ENCODE measurements at regions not wholly inside any gene's neighbourhood (a gene's known extent, or its start where the extent isn't known, plus 50 kb on each side); places are given as distances from the start of the nearest gene placed in this dataset.

- H4K8ac ChIP-seq (ENCODE audit: extremely low read depth, insufficient read depth, low read length), result no peak overlapping the region
- H3K4ac ChIP-seq (replicated peaks; ENCODE audit: insufficient read length, low read depth, low read length), result no peak overlapping the region
- H2AK5ac ChIP-seq (ENCODE audit: low read depth, low read length), result no peak overlapping the region
- H2BK5ac ChIP-seq (ENCODE audit: low read depth, low read length), result no peak overlapping the region
- no peak overlapping the region for H3K4me2 ChIP-seq (ENCODE audit: insufficient read depth in 1 of 2, low read depth in 2 of 2, low read length in 2 of 2)
- H2BK12ac ChIP-seq (ENCODE audit: low read depth, low read length), result no peak overlapping the region
- no peaks in the 10 kb centered on the region for H3K23me2 ChIP-seq (ENCODE audit: low read depth, low read length)
- no peak overlapping the region for H4K91ac ChIP-seq (replicated peaks; ENCODE audit: insufficient read length, low read length)
- no peak overlapping the region for H4K5ac ChIP-seq (ENCODE audit: insufficient read length, low read depth, low read length)
- H3K4me1 ChIP-seq (replicated peaks in 1 of 4; ENCODE audit: control insufficient read depth in 3 of 4, insufficient read depth in 4 of 4, low read length in 3 of 4), result no peaks in the 10 kb centered on the region
- no peak for FAIRE-seq
- ChIA-PET CTCF (ENCODE audit: partially characterized antibody) (interaction anchor here (0.7 kb wide), 1 partner anchor 191 kb away, joined by 3 read pairs; no protein-coding TSS in a partner anchor), POLR2A (ENCODE audit: partially characterized antibody) (no interaction called here)
- no peaks in the 10 kb centered on the region for H3K27me3 ChIP-seq (replicated peaks in 1 of 4; ENCODE audit: control insufficient read depth in 3 of 4, extremely low read depth in 1 of 4, insufficient read depth in 3 of 4, low read length in 3 of 4)
- no peak overlapping the region for H3K14ac ChIP-seq (ENCODE audit: insufficient read length)
- H2BK15ac ChIP-seq (ENCODE audit: low read length), result no peak overlapping the region; the same call in 1 of the 2 replicates
- WGBS, 2 experiments (ENCODE audit: extremely low coverage in 1 of 2, insufficient coverage in 1 of 2, insufficient read length in 1 of 2, insufficient replicate concordance in 2 of 2, low coverage in 1 of 2, low lambda C conversion rate in 2 of 2, missing lambda C conversion rate in 1 of 2), result 92% methylated on average over 2 of the region's 2 CpGs; no CpG with 5 or more reads in 1 of the 2 experiments
- H2BK120ac ChIP-seq (replicated peaks; ENCODE audit: low read depth, low read length), result no peak overlapping the region
- no peak overlapping the region for H3K27ac ChIP-seq (ENCODE audit: low read depth, low read length)
- no peak overlapping the region for H3K23ac ChIP-seq (ENCODE audit: insufficient read length)
- no peak overlapping the region for H3K9ac ChIP-seq (replicated peaks in 1 of 4; ENCODE audit: extremely low read depth in 1 of 4, low read depth in 3 of 4, low read length in 3 of 4)
- H3K79me1 ChIP-seq (ENCODE audit: low read depth, low read length), result no peaks in the 10 kb centered on the region
- H4K20me1 ChIP-seq (replicated peaks in 1 of 2; ENCODE audit: control insufficient read depth in 1 of 2, insufficient read depth in 2 of 2, low read length in 2 of 2), result no peaks in the 10 kb centered on the region
- H3K79me2 ChIP-seq (ENCODE audit: control insufficient read depth in 1 of 2, insufficient read depth in 2 of 2, low read length in 2 of 2), result no peaks in the 10 kb centered on the region
- no peaks in the 10 kb centered on the region for H3K9me3 ChIP-seq (ENCODE audit: insufficient read depth in 2 of 2, low read depth in 1 of 2, low read length in 1 of 2)
- no peak for DNase-seq (ENCODE audit: low read depth in 1 of 2, low spot score in 2 of 2)
- H3K4me3 ChIP-seq (ENCODE audit: extremely low read depth in 1 of 4, insufficient read depth in 2 of 4, low read depth in 3 of 4, low read length in 4 of 4), result no peak overlapping the region
- H3K36me3 ChIP-seq (ENCODE audit: control insufficient read depth in 2 of 4, insufficient read depth in 4 of 4, low read length in 3 of 4), result no peaks in the 10 kb centered on the region
- H2BK20ac ChIP-seq (ENCODE audit: low read length), result no peak overlapping the region
- H3K18ac ChIP-seq (ENCODE audit: extremely low read depth, low read length), result no peak overlapping the region
- no peak overlapping the region for H3K56ac ChIP-seq (replicated peaks; ENCODE audit: insufficient read length, low read depth, low read length)
- H2AFZ ChIP-seq (ENCODE audit: low read length), result no peak overlapping the region
- TF ChIP-seq TBP (IDR thresholded peaks at IDR 0.05; ENCODE audit: low read depth, low read length) (no peak), ASH2L (IDR thresholded peaks at IDR 0.05; ENCODE audit: low read length) (no peak), SIRT6 (IDR thresholded peaks at IDR 0.05; ENCODE audit: low read length) (no peak), USF2 (IDR thresholded peaks at IDR 0.05; ENCODE audit: low read length) (no peak), KDM1A (IDR thresholded peaks at IDR 0.05; ENCODE audit: borderline replicate concordance, low read length) (no peak), NANOG (IDR thresholded peaks at IDR 0.05; ENCODE audit: insufficient read depth, low read depth, low read length, poor library complexity, severe bottlenecking) (no peak), CREB1 (IDR thresholded peaks at IDR 0.05) (no peak), ZNF274 (IDR thresholded peaks at IDR 0.05; ENCODE audit: borderline replicate concordance, extremely low read depth, low read length) (no peak), POLR2AphosphoS5 (IDR thresholded peaks at IDR 0.05; ENCODE audit: low read depth, low read length) (no peak), YY1 (IDR thresholded peaks at IDR 0.05; ENCODE audit: low read depth, low read length) (no peak), CTCF (IDR thresholded peaks at IDR 0.05; ENCODE audit: control extremely low read depth in 1 of 3, insufficient read depth in 1 of 3, low read depth in 1 of 3, low read length in 3 of 3) (no peak), CBX5 (IDR thresholded peaks at IDR 0.05; ENCODE audit: low read depth, low read length) (no peak)
These were observed 932.8 kb downstream of the IGSF11 start for GRCh38 chr3:118101891-118102290.
